ENCODE measurements at regions not wholly inside any gene's neighbourhood (a gene's known extent, or its start where the extent isn't known, plus 50 kb on each side); places are given as distances from the start of the nearest gene placed in this dataset.

DNA sequence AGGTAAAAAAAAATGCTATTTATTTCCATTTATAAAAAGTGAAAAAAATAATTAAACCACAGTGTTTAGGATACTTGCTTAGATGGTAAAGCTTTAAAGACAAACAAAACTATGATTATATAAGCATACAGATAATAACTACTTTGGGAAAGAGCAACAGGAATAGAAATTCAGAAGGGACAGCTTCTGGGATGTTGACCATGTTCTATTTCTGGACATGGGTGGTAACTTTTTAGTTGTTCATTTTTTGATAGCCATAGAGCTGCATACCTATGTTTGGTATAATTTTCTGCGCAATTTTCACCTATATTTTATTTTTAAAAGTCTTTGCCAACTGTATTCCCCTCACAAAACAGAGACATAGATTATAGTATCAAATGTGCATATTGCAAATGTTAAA, 572.0 kb upstream of the NR2F2 start:
- POLR2A ChIA-PET: no interaction called here

DNA sequence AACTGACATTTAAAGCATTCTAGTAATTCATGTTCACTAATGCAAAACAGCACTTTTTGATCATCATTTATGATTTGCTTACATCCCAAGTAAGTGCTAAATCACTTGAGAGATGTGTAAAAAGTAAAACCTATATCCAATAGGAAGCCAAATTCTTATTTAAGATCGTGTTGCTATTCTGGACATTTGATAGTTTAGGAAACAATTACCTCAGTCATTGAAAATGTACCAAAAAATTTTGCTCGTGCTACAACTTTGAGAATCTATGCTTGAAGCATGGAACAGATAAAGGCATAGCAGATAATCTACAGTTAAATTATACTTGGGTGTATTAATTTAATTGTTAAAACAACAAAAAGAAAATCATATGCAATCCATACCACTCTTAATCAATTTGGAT, 571.6 kb upstream of the NR2F2 start:
- 0% methylated on average over 2 of the region's 2 CpGs for WGBS (ENCODE audit: low lambda C conversion rate)
- DNase-seq (ENCODE audit: low spot score): no peak
- intact Hi-C loops (cut with micrococcal nuclease; ENCODE audit: unreplicated experiment): no loop called here
- no peak overlapping the region for H3K4me2 ChIP-seq (ENCODE audit: low read depth, low read length)
- ChIA-PET CTCF (ENCODE audit: low intra/inter-chr PET ratio, low total read pairs) (no interaction called here), POLR2A (no interaction called here)
- no peak overlapping the region for H2AFZ ChIP-seq (ENCODE audit: low read length)
- H4K20me1 ChIP-seq (ENCODE audit: insufficient read depth, low read length): no peaks in the 10 kb centered on the region
- H3K4me3 ChIP-seq (replicated peaks in 1 of 3; ENCODE audit: insufficient read depth in 1 of 3, low read depth in 2 of 3, low read length in 3 of 3): no peak overlapping the region
- no peak overlapping the region for H3K9ac ChIP-seq (ENCODE audit: insufficient read depth, low read depth, low read length)
- in situ Hi-C loops (cut with HindIII; ENCODE audit: extremely low pct_ligation_motif_present, low pct_unique_long_range_greater_than_20kb): loop anchor here (25.0 kb wide), 1 partner anchor 578 kb away; the partner anchor contains the start of gene NR2F2
- H3K27ac ChIP-seq (ENCODE audit: extremely low read length, insufficient read depth, low read length): no peak overlapping the region
- H3K27me3 ChIP-seq (ENCODE audit: control insufficient read depth in 1 of 2, insufficient read depth in 2 of 2, low read length in 2 of 2): no peaks in the 10 kb centered on the region
- H3K9me3 ChIP-seq (ENCODE audit: low read length): no peaks in the 10 kb centered on the region
- BruUV-seq (replicated peaks): no TSS peak
- no peaks in the 10 kb centered on the region for H3K4me1 ChIP-seq (ENCODE audit: insufficient read depth, low read length)
- H3K36me3 ChIP-seq (replicated peaks in 1 of 2; ENCODE audit: control insufficient read depth in 1 of 2, insufficient read depth in 2 of 2, low read length in 2 of 2): no peaks in the 10 kb centered on the region
- FAIRE-seq: no peak
- ATAC-seq: no peak
- no peaks in the 10 kb centered on the region for H3K79me2 ChIP-seq (ENCODE audit: insufficient read depth, low read length)
- TF ChIP-seq, protein P1, sequence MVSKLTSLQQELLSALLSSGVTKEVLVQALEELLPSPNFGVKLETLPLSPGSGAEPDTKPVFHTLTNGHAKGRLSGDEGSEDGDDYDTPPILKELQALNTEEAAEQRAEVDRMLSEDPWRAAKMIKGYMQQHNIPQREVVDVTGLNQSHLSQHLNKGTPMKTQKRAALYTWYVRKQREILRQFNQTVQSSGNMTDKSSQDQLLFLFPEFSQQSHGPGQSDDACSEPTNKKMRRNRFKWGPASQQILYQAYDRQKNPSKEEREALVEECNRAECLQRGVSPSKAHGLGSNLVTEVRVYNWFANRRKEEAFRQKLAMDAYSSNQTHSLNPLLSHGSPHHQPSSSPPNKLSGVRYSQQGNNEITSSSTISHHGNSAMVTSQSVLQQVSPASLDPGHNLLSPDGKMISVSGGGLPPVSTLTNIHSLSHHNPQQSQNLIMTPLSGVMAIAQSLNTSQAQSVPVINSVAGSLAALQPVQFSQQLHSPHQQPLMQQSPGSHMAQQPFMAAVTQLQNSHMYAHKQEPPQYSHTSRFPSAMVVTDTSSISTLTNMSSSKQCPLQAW (CRISPR knock-in tag; IDR thresholded peaks at IDR 0.05): no peak
- TF ChIP-seq ZNF550 (CRISPR knock-in tag; IDR thresholded peaks at IDR 0.05; ENCODE audit: borderline replicate concordance) (no peak), KAT2B (IDR thresholded peaks at IDR 0.05; ENCODE audit: borderline replicate concordance, low read depth, low read length) (no peak), NCOA1 (CRISPR knock-in tag; IDR thresholded peaks at IDR 0.05) (no peak), SYNCRIP (IDR thresholded peaks at IDR 0.05; ENCODE audit: insufficient read depth, low read depth, low read length) (no peak)
- TF ChIP-seq, protein P2, sequence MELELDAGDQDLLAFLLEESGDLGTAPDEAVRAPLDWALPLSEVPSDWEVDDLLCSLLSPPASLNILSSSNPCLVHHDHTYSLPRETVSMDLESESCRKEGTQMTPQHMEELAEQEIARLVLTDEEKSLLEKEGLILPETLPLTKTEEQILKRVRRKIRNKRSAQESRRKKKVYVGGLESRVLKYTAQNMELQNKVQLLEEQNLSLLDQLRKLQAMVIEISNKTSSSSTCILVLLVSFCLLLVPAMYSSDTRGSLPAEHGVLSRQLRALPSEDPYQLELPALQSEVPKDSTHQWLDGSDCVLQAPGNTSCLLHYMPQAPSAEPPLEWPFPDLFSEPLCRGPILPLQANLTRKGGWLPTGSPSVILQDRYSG (CRISPR knock-in tag; IDR thresholded peaks at IDR 0.05): no peak

More for the DNA sequence above, 572.0 kb upstream of the NR2F2 start:
- BruUV-seq (replicated peaks): no TSS peak
- Histone ChIP-seq H3K4me3 (replicated peaks in 1 of 3; ENCODE audit: insufficient read depth in 1 of 3, low read depth in 2 of 3, low read length in 3 of 3) (no peak overlapping the region), H3K79me2 (ENCODE audit: insufficient read depth, low read length) (no peaks in the 10 kb centered on the region), H2AFZ (ENCODE audit: low read length) (no peak overlapping the region), H3K27ac (ENCODE audit: extremely low read length, insufficient read depth, low read length) (no peak overlapping the region), H3K9ac (ENCODE audit: insufficient read depth, low read depth, low read length) (no peak overlapping the region), H3K9me3 (ENCODE audit: low read length) (no peaks in the 10 kb centered on the region), H4K20me1 (ENCODE audit: insufficient read depth, low read length) (no peaks in the 10 kb centered on the region), H3K4me2 (ENCODE audit: low read depth, low read length) (no peak overlapping the region), H3K27me3 (ENCODE audit: control insufficient read depth in 1 of 2, insufficient read depth in 2 of 2, low read length in 2 of 2) (no peaks in the 10 kb centered on the region), H3K36me3 (replicated peaks in 1 of 2; ENCODE audit: control insufficient read depth in 1 of 2, insufficient read depth in 2 of 2, low read length in 2 of 2) (no peaks in the 10 kb centered on the region), H3K4me1 (ENCODE audit: insufficient read depth, low read length) (no peaks in the 10 kb centered on the region)
- FAIRE-seq: no peak
- TF ChIP-seq SIN3B (IDR thresholded peaks at IDR 0.05; ENCODE audit: low read length) (no peak), CHD4 (IDR thresholded peaks at IDR 0.05; ENCODE audit: borderline replicate concordance, low read length) (no peak), ZNF3 (CRISPR knock-in tag; IDR thresholded peaks at IDR 0.05) (no peak)
- TF ChIP-seq, protein P3, sequence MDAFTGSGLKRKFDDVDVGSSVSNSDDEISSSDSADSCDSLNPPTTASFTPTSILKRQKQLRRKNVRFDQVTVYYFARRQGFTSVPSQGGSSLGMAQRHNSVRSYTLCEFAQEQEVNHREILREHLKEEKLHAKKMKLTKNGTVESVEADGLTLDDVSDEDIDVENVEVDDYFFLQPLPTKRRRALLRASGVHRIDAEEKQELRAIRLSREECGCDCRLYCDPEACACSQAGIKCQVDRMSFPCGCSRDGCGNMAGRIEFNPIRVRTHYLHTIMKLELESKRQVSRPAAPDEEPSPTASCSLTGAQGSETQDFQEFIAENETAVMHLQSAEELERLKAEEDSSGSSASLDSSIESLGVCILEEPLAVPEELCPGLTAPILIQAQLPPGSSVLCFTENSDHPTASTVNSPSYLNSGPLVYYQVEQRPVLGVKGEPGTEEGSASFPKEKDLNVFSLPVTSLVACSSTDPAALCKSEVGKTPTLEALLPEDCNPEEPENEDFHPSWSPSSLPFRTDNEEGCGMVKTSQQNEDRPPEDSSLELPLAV (CRISPR knock-in tag; conservative IDR thresholded peaks at IDR 0.05; ENCODE audit: low read depth): no peak
- CTCF ChIA-PET (ENCODE audit: low intra/inter-chr PET ratio, low total read pairs): no interaction called here
- DNase-seq (ENCODE audit: low spot score): no peak
- in situ Hi-C loops (cut with HindIII; ENCODE audit: extremely low pct_ligation_motif_present, low pct_unique_long_range_greater_than_20kb): loop anchor here (25.0 kb wide), 1 partner anchor 579 kb away; the partner anchor contains the start of gene NR2F2
- intact Hi-C loops (cut with micrococcal nuclease; ENCODE audit: unreplicated experiment): no loop called here
- WGBS (ENCODE audit: low lambda C conversion rate): 0% methylated on average over 1 of the region's 1 CpG
- no peak for ATAC-seq
